Activated CD4-positive, alpha-beta T cell treated with anti-CD3 and anti-CD28 coated beads for 24 hours (primary cell): ENCODE measurements at regions not wholly inside any gene's neighbourhood (a gene's known extent, or its start where the extent isn't known, plus 50 kb on each side); places are given as distances from the start of the nearest gene placed in this dataset.

Experiments
- DNase-seq, 2 donors: peaks; one replicate each; pipeline ENCODE4 v3.0.0-alpha.2; 2020; ENCODE audit warnings: low read depth in 2 of 2

DNA sequence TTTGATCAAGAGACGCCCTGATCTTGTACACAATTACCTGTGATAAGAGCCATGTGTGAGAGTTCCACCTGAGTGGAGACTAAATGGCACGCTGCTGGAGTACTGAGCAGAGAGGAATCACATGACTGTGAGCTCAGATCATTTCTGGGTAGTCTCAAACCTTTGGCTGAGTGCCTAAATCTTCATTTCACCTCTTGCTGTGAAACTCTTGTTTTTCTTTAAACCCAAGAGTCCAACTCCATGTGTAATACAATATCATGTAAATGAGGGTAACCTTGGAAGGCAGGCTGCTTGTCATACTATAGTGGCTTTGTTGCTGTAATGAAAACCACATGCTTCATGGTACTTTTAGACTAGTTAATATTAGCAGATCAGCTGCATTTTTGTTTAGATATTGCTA, 156.9 kb downstream of the CAND1 start:
- DNase-seq, result no peak

DNA sequence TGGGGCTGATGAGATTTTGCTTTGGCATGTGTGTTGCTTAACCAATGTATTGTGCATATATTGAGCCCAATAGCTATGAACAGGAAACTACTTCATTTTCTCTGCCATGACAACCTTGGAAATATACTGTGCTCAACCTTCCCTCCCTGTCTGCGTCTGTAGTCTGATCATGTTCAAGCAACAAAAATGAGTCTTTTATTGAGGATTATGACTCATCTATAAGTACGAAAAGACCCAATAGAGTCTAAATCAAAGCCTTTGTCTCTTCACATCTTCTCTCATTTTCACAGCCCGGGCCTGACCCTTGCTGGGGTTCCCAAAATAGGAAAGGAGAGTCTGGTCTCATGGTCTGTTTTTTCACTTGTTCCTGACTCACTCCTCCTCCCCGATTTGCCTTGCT, 158.2 kb downstream of the CAND1 start:
- no peak for DNase-seq

DNA sequence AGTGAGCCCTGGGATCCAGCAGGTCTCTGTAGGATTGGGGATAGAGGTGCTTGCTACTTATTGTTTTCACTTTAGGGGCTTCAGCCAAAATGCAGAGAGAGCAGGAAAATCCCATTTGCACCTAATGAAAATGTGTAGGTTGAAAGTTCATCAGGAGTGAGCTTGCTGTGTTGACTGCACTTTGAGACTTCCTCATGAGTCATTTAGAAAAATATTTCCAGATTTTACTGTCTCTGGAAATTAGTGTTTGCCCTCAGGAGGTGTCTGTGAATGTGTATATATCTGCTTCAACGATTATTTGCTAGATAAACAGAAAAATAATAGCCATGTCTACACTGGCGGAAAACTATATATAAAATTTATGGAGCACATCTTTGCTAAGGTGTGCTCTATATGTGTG, 159.3 kb downstream of the CAND1 start:
- no peak for DNase-seq

DNA sequence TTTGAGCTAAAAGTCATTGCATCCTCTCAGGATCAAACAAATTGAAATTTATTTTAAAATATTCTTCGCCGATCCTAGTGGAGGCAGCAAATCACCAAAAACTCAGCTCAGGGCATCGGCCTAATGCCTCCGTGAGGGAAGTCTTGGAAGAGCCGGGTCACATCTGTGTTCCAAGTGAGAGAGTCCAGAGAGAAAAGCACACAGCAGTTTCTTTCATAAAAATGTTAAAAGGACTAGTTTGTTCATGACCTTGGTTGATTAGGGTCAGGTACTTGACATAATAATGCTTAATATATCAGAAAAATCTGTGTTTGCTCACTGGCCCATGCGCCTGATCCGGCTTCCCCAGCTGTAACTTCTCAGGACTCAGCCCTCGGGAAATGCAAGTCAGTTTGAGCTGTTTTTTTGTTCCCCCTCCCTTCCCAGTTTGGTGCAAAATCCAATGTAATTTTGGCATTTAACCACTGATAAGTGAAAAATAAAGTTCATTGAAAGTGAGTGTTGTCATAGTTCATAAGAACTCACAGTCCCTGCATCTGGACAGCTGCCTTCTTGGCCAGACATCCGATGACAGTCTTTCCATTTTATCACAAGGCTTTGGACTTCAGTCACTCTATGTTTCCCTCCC, 161.7 kb downstream of the CAND1 start:
- DNase-seq, result no peak

DNA sequence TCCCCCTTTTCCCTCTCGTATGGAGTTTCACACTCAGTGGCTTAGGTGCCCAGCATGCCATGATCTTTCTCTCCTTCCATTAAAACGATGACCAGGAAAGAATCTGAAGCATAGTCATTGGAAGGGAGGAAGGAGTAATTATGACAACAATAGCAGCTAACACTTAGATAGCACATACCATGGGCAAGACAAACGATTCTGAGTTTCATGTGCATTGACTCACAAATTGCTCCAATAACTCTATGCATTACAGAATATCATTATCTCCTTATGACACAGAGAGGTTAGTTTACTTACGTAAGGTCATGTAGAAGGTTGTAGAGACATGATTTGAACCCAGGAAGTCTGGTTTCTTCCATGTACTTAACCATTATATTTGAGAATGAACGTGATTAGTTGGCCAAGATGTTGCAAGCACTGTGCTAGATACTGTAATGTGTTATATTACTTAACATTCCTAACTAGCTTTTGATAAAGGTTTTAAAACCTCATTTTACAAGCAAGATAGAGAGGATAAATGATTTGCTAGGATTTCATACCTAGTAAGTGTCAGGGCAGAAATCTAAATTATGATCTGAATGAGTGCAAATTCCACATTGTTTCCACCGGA, 162.4 kb downstream of the CAND1 start:
- no peak for DNase-seq

DNA sequence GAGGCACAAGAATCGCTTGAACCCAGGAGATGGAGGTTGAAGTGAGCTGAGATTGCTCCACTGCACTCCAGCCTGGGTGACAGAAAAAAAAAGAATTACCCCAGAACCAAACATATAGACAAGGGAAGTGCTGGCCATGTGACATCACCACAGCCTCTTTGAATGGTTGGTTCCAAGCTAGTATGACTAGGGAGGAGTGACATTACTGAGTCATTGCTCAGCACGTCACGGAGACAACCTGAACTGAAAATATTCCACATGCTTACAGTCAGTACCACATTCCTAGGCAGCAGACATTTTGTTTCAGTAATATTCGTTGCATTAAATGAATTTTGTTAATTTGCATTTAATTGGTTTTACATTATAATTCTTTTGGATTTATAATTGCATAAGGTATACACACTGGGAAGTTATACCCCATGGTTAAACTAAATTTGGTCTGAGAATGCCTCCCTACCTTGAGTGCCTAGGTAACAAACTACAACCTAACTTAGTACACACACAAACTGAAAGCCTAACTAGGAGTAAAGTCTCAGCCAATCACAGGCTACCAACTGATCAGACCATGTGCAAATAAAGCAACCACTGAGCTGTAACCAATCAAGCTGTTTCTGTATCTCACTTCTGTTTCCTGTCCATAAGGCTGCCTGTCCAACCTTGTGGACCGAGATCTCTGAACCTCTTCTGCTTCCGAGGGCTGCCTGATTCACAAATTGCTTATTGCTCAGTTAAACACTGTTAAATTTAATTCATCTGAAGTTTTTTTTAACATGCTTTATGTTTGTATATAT, 164.4 kb downstream of the CAND1 start:
- DNase-seq, result no peak

DNA sequence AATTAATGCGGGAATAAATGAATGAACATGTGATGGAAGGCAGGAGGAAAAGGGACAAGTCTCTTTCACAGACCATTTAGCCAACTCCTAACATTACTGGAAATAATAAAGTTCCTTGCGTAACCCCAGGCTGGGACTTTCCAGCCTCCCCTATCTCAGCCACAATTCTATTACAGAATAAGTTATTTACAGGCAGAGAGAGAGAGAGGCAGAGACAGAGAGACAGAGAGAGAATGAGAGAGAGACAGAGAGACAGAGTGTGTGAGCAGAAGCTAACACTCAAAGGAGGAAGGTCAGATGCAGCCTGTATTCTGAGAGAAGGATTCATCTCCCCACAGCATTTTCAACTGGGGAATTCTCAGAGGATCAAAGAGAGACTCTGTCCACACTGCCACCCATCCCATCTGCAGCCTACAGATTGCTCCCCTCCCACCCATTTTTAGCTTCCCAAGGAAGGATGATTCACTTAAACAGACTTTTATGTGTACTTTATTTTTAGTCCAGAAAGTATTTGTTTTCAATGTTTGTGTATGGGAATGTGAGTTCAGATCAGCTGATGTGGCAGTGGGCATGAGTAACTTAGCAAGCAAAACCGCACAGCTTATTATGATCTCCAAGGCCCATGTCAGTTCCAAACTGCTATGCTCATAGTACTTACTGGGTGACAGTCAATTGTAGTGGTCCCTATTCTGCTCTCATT, 165.7 kb downstream of the CAND1 start:
- DNase-seq, result no peak

DNA sequence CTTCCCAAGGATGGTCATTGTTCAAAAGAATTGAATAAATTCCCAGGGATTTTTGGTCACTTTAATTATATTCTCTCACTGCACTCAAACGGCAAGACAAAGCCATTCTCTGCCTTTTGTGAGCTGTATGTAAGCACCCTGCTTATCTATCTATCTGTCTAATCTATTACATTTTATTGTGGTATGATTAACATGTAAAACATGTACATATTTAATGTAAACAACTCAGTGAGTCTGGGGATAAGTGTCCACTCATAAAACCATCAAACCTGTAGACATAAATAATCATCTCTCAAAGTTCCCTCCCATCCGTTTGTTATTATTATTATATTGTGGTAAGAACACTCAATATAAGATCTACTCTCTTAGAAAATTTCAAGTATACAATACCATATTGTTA, 167.1 kb downstream of the CAND1 start:
- DNase-seq, result no peak

DNA sequence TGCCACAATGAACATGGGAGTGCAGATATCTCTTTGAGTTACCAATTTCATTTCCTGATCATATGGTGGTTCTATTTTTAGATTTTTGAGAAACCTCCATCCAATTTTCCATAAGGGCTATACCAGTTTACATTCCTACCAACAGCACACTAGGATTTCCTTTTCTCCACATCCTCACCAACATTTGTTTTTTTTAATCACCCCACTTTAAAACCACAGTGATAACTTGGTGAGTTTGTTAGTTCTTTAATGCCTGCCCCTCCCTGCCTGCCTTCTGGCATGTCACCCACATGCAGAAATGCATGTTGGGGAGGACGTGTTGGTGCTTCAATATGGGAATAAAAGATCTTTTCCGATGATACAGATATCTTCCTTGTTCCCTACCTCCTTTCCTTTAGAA, 167.9 kb downstream of the CAND1 start:
- no peak for DNase-seq

DNA sequence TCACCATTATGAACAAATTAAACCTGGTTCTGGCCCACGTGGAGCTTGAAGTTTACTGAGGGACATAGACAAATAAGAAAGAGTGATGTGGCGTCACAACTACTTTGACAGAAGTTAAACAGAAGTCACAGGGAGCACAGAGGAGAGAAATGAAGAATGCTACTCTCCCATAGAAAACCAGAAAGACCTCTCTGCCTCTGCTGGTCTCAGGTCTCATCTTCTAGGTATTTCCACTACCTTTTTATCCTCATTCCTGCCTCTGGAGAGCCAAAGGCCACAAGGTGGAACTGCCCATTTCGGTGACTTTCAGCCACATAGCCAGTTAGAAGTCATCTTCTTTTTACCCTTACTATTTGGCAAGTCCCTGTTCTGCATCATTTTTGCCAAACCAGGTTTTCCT, 170.5 kb downstream of the CAND1 start:
- no peak for DNase-seq

DNA sequence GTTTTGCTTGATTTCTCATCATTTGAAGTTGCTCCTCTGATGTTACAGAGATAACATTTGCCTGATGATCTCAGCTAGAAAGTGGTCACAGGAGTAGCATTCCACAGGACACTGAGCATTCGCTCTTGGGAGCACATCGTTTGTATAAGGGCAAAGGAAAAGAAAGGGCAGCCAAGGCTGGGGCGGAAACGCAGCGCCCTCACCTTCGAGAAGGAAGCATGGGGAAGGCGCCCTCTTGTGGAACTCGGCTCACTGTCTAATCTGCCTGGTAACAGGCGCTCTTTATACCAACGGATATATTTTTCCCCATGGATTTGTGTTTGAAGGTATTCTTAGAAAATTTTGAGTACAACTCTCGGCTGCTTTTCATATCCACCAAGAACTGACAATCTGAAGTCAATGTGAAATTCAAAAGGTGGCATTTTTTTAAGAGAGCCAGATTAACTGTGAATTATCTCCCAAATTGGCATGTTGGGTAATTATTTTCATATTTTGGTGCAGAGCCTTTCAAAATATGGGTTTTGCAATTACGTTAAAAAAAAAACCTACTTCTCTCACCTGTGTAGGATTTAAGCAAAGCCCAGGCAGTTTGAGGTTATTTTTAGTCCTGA, 172.7 kb downstream of the CAND1 start:
- DNase-seq, result peak; percentile 61 to 69

DNA sequence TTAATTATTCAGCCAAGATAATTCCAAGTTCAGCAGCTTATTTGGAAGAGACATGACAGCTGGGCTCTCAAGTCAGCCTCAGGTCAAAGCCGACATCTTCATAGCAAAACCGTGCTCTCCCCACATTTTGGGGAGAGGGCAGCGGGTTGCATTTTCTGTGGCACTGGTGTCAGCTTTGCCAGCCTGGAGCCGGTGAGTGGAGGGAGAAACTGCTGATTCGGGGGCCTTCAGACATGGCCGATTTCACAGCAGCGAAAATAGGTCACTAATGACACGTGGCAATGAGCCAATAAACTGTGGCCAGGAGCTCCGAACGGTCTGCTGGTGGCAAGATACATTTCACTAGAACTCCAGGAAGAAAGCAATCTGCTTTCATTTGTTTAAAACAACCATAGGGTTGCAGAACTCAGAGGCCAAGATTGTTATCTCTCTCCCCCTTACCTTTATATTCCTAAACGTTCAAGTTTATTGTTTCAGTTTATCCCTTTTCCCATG, 173.2 kb downstream of the CAND1 start:
- DNase-seq, result no peak

DNA sequence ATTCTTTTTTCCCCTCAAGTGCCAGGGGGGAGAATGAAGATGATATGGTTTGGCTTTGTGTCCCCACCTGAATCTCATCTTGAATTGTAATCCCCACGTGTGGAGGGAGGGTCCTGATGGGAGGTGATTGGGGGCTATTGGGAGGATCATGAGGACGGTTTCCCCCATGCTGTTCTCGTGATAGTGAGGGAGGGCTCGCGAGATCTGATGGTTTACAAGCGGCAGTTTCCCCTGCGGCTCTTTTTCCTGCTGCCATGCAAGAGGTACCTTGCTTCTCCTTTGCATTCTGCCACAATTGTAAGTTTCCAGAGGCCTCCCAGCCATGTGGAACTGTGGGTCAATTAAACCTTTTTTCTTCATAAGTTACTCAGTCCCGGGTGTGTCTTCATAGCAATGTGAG, 173.7 kb downstream of the CAND1 start:
- no peak for DNase-seq

DNA sequence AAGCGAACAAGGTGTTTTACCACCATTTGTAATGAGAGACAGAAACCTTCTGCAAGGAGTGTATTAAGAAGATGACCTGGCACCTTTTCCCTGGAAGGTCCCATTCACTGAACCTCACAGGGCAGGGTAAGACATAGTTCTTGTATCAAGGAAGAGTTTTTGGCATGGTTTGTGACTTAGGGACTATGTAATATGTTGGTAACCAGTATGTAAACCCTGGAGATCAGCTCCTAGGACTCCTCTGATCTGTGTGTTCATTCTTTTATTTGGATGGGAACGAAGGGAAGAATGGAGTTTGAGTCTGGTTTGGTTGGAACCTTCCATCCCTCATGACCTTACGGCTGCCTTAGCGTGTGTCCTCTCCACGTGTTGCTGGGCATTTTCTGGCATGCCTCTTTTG, 175.4 kb downstream of the CAND1 start:
- DNase-seq, result no peak

DNA sequence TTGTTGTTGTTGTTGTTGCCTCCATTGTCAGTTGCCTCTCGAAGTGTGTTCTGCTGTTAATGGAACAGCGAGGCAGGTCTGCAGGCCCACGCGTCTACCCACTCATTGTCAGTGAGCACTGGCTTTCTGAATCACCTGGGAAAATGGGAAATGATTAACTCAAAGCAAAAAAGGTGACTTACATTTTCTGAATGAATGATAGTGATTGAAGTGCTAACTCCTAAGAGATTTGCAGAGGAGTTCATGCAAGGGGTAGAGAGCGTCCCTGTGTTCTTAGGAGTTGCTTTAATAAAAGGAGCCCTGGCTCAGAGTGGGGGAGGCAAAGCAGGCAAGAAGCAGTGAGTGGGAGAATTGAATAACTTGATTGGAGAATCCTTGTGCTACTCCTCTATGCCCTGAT, 177.6 kb downstream of the CAND1 start:
- no peak for DNase-seq

DNA sequence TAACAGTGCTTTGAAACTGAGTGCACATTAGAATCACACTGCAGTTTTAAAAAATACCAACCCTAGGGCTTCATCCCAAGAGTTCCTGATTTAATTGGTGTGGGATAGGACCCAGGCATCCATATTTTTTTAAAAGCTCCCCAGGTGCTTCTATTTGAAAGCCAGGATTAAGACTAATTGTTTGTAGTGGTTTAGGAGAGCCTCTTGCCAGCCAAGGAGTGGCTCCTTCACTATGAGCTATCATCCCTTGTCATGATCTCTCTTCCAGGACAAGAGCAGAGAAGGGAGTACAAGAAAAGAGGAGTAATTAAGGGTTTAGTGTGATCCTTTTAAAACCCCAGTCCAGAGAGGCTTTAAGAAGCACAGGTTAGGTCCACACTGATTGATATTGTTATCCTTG, 178.0 kb downstream of the CAND1 start:
- DNase-seq, result no peak

DNA sequence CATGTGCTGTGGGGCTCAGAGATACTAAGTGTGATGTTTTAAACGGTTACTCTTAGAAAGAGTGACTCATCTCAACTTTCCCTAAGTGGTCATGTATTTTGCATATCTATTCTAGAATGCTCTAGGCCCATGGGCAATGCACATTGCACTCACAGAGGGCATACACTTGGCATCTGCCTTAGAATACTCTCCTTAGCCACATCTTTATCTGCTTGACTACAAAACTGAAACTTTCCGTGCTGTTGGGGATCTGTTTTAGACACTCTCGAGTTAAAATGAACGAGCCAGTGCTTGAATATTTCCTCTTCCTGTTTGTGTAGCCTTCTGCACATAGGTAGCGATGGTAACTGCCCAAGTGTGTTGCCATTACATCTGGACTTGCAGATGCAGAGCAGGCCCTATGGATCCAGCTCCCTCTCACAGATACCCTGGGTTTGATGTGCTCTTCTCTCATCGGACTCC, 180.5 kb downstream of the CAND1 start:
- no peak for DNase-seq

DNA sequence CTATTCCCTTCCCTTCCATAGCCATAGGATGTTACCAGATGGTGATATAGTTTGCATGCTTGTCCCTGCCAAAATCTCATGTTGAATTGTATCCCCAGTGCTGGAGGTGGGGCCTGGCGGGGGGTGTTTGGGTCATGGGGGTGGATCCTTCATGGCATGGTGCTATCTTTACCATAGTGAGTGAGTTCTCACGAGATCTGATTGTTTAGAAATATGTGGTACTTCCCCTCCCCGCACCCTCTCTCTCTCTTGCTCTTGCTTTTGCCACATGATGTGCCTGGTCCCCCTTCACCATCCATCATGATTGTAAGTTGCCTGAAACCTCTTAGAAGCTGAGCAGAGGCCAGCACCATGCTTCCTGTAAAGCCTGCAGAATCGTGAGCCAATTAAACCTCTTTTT, 181.3 kb downstream of the CAND1 start:
- DNase-seq, result no peak

DNA sequence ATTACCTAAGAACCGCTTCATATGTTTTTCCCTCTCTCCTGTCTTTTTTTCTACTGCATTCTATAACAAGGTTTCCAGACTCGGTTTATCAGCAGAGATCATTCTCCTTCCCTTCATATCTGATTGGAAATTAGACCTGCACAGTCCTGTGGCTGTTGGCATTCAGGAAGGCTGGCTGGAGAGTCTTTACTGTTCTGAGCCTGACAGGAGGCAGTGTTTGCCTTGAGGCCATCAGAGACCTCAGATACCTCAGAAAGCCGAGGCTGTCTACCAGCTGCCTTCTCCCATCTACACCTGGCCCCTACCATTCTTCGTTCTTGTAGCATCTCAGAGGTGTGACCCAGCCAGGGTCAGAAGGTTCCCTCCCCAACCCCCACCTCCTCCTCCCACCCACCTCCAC, 182.0 kb downstream of the CAND1 start:
- no peak for DNase-seq

DNA sequence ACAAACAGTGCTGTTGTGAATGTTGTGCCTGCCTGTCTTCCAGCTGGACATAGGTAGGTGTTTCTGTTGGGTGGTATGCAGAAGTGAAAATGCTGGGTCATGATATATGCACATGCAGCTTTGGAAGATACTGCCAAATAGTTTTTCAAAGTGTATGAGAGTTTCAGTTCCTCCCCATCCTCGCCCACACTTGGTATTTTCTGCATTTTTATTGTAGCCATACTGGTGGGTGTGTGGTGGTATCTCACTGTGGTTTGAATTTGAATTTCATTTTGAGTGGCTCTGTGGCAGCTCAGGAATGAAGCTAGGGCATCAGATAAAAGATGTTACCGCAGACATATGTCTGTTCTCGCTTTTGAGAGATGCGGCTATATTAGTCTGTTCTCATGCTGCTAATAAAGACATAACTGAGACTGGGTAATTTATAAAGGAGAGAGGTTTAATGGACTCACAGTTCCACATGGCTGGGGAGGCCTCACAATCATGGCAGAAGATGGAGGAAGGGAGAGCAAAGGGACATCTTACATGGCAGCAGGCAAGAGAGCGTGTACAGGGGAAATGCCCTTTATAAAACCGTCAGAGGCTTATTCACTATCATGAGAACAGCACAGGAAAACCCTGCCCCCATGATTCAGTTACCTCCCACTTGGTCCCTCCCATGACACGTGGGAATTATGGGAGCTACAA, 183.1 kb downstream of the CAND1 start:
- DNase-seq, result peak; percentile 6 to 19

DNA sequence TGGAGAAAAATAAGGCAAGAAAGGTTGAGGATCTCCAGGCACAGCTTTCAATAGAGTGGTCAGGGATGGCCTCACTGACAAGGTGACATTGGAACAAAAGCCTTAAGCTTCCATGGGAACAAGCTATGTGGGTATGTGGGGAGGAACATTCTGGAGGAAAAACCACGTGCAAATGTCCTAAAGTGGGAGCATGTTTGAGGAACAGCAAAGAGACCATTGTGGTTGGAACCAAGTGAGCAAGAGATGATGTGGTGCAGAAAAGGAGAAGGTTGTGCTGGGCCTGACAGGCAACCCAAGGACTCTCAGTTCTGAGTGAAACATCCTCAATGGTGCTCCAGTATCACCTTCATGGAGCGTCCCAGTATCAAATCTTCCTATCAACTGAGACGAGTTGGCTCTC, 184.0 kb downstream of the CAND1 start:
- DNase-seq, result no peak
